Stomach (tissue), 8 donors: ENCODE measurements at regions not wholly inside any gene's neighbourhood (a gene's known extent, or its start where the extent isn't known, plus 50 kb on each side); places are given as distances from the start of the nearest gene placed in this dataset.

Experiments used
- DNase-seq, 2 donors: peaks; one replicate each; pipeline versions ENCODE4 v3.0.0 to v3.0.0-alpha.2; 2013 to 2019
- H3K27ac ChIP-seq, 5 donors: fragments of 200-600 bp in 4 of 5; sonication (generic) in 4 of 5; one replicate each; pipeline ENCODE4 v1.5.1; 2013 to 2019; ENCODE audit warnings: mild to moderate bottlenecking in 1 of 5, moderate library complexity in 1 of 5
- H3K27me3 ChIP-seq, 3 donors: fragments of 200-600 bp; sonication (generic); one replicate each; pipeline ENCODE4 v1.5.1; 2017 to 2019; ENCODE audit warnings: mixed run types in 1 of 3
- H3K36me3 ChIP-seq, 4 donors: fragments of 200-600 bp; sonication (generic); 1 replicate in 3 of 4; 2 replicates in 1 of 4; pipeline ENCODE4 v1.5.1; 2016 to 2019
- H3K4me1 ChIP-seq, 4 donors: fragments of 200-600 bp; sonication (generic); one replicate each; pipeline ENCODE4 v1.5.1; 2016 to 2019
- H3K4me3 ChIP-seq, 4 donors: fragments of 200-600 bp; sonication (generic) in 3 of 4; one replicate each; pipeline ENCODE4 v1.5.1; 2016 to 2019; ENCODE audit warnings: mild to moderate bottlenecking in 1 of 4
- H3K9me3 ChIP-seq, 4 donors: fragments of 200-600 bp; sonication (generic); one replicate each; pipeline ENCODE4 v1.5.1; 2016 to 2019
- CTCF ChIP-seq, 7 experiments: fragments of 450-650 bp in 4 of 7; fragments of 200-600 bp in 3 of 7; sonication (generic) in 3 of 7; IDR thresholded peaks; one replicate each; pipeline ENCODE4 v1.5.1; 2016 to 2019; ENCODE audit warnings: antibody characterized with exemption in 7 of 7, control low read depth in 2 of 7, mild to moderate bottlenecking in 1 of 7
- EP300 ChIP-seq: sonication (generic); formaldehyde crosslinking; IDR thresholded peaks from one replicate; pipeline ENCODE4 v1.6.1; 2017; ENCODE audit warnings: antibody characterized with exemption
- POLR2A ChIP-seq, 4 donors: fragments of 450-650 bp; IDR thresholded peaks; one replicate each; pipeline ENCODE4 v1.6.1; 2016; ENCODE audit warnings: antibody characterized with exemption in 4 of 4, control low read depth in 2 of 4, mild to moderate bottlenecking in 1 of 4, moderate library complexity in 1 of 4
- POLR2AphosphoS5 ChIP-seq, 3 donors: sonication (generic); formaldehyde crosslinking; IDR thresholded peaks; one replicate each; pipeline ENCODE4 v1.6.1; 2016; ENCODE audit warnings: antibody characterized with exemption in 3 of 3
- WGBS, 5 donors: extraction: QIAGEN DNeasy Blood & Tissue Kit in 3 of 5; methylation state at CpG; one replicate each; pipeline versions ENCODE4 v1.1.5 to v1.1.7; 2013 to 2018; 5-methylcytosine and 5-hydroxymethylcytosine counted together
- intact Hi-C: fragments of 100-400 bp; cut with DNase I; formaldehyde crosslinking; loops from one replicate; pipeline ENCODE4 v1.15.1; 2023; ENCODE audit warnings: low total_unique reads
- donor health status: healthy with polysubstance abuse.
- donor health status: Bipolar disorder and iron deficiency.
- donor health status: healthy.

GRCh38 chrX:39704590-39704989 lies 393.2 kb downstream of the BCOR start:
- H3K27ac ChIP-seq = no peak overlapping the region
- WGBS, 5 donors = 73 to 82% (median 77%) methylated on average over 5 of the region's 5 CpGs
- intact Hi-C loops = no loop called here
- DNase-seq = no peak
- no peak overlapping the region for H3K4me3 ChIP-seq
- H3K36me3 ChIP-seq = no peaks in the 10 kb centered on the region
- H3K27me3 ChIP-seq = no peaks in the 10 kb centered on the region
- peaks cover 0 to 9% (median 4%) of the 10 kb centered on the region in 4 donors for H3K9me3 ChIP-seq
- TF ChIP-seq EP300 = no peak
- H3K4me1 ChIP-seq = peaks cover 0 to 6% (median 0%) of the 10 kb centered on the region in 4 donors

GRCh38 chrX:39705290-39705689 lies 392.5 kb downstream of the BCOR start:
- H3K27ac ChIP-seq = no peak overlapping the region
- 0 to 25% (median 8%) methylated on average over 1 to 2 of the region's 2 CpGs for WGBS, 5 donors
- intact Hi-C loops = no loop called here
- peak; percentile 59 to 67 for DNase-seq
- no peaks in the 10 kb centered on the region for H3K36me3 ChIP-seq
- no peak overlapping the region for H3K4me3 ChIP-seq
- no peak for TF ChIP-seq POLR2A (IDR thresholded peaks at IDR 0.05)
- peak in 2 of 3 donors; percentile 9 to 52 for TF ChIP-seq POLR2AphosphoS5 (IDR thresholded peaks at IDR 0.05)
- peak in 4 of 7 experiments; percentile 11 to 33 (median 24) for TF ChIP-seq CTCF (IDR thresholded peaks at IDR 0.05)
- no peaks in the 10 kb centered on the region for H3K27me3 ChIP-seq
- peaks cover 0 to 6% (median 0%) of the 10 kb centered on the region in 4 donors for H3K4me1 ChIP-seq
- H3K9me3 ChIP-seq = peaks cover 0 to 9% (median 5%) of the 10 kb centered on the region in 4 donors

GRCh38 chrX:39709364-39709763 lies 388.4 kb downstream of the BCOR start:
- Histone ChIP-seq H3K9me3 (peaks cover 0 to 14% (median 2%) of the 10 kb centered on the region in 4 donors), H3K4me1 (peaks cover 0 to 6% (median 0%) of the 10 kb centered on the region in 4 donors), H3K36me3 (no peaks in the 10 kb centered on the region), H3K27me3 (no peaks in the 10 kb centered on the region), H3K4me3 (no peak overlapping the region), H3K27ac (no peak overlapping the region)
- intact Hi-C loops = no loop called here
- WGBS, 5 donors = 86 to 100% (median 92%) methylated on average over 1 of the region's 1 CpG
- no peak for DNase-seq
- TF ChIP-seq POLR2AphosphoS5 (IDR thresholded peaks at IDR 0.05) = no peak

GRCh38 chrX:39709812-39710211 lies 387.9 kb downstream of the BCOR start:
- DNase-seq = no peak
- H3K36me3 ChIP-seq = no peaks in the 10 kb centered on the region
- H3K27me3 ChIP-seq = no peaks in the 10 kb centered on the region
- H3K9me3 ChIP-seq = peaks cover 0 to 14% (median 2%) of the 10 kb centered on the region in 4 donors
- 79 to 96% (median 83%) methylated on average over 2 of the region's 2 CpGs for WGBS, 5 donors
- intact Hi-C loops = no loop called here
- no peak overlapping the region for H3K27ac ChIP-seq
- TF ChIP-seq CTCF (IDR thresholded peaks at IDR 0.05) (no peak), POLR2A (IDR thresholded peaks at IDR 0.05) (no peak), EP300 (no peak), POLR2AphosphoS5 (IDR thresholded peaks at IDR 0.05) (no peak)
- no peak overlapping the region for H3K4me3 ChIP-seq
- H3K4me1 ChIP-seq = peaks cover 0 to 6% (median 0%) of the 10 kb centered on the region in 4 donors

- 57 to 82% (median 75%) methylated on average over 1 of the region's 1 CpG for WGBS, 5 donors
Measured at GRCh38 chrX:39710776-39711175, 387.0 kb downstream of the BCOR start.

GRCh38 chrX:39714471-39714870 lies 383.3 kb downstream of the BCOR start:
- no peaks in the 10 kb centered on the region for H3K4me1 ChIP-seq
- H3K9me3 ChIP-seq = peaks cover 0 to 8% (median 0%) of the 10 kb centered on the region in 4 donors
- WGBS, 5 donors = 37 to 72% (median 65%) methylated on average over 6 of the region's 6 CpGs
- DNase-seq = no peak
- intact Hi-C loops = no loop called here
- no peak overlapping the region for H3K27ac ChIP-seq
- no peaks in the 10 kb centered on the region for H3K36me3 ChIP-seq
- H3K4me3 ChIP-seq = no peak overlapping the region
- TF ChIP-seq EP300 (no peak), POLR2AphosphoS5 (IDR thresholded peaks at IDR 0.05) (no peak), CTCF (IDR thresholded peaks at IDR 0.05) (no peak), POLR2A (IDR thresholded peaks at IDR 0.05) (no peak)
- no peaks in the 10 kb centered on the region for H3K27me3 ChIP-seq

More at GRCh38 chrX:39710776-39711175, 387.0 kb downstream of the BCOR start:
- H3K27me3 ChIP-seq = no peaks in the 10 kb centered on the region
- no peaks in the 10 kb centered on the region for H3K4me1 ChIP-seq
- no peak overlapping the region for H3K4me3 ChIP-seq
- no peak overlapping the region for H3K27ac ChIP-seq
- no peaks in the 10 kb centered on the region for H3K36me3 ChIP-seq
- TF ChIP-seq EP300 (no peak), POLR2AphosphoS5 (IDR thresholded peaks at IDR 0.05) (no peak)
- DNase-seq = no peak
- intact Hi-C loops = no loop called here
- H3K9me3 ChIP-seq = peaks cover 0 to 14% (median 2%) of the 10 kb centered on the region in 4 donors
